GM23248 (cell line): ENCODE measurements at regions not wholly inside any gene's neighbourhood (a gene's known extent, or its start where the extent isn't known, plus 50 kb on each side); places are given as distances from the start of the nearest gene placed in this dataset.

Experiments used
- DNase-seq: peaks from one replicate; pipeline ENCODE4 v3.0.0-alpha.2; 2015
- H2AFZ ChIP-seq: fragments of 200-600 bp; sonication (generic); 2 replicates; pipeline ENCODE4 v1.6.1; 2016; ENCODE audit warnings: antibody characterized with exemption
- H3F3A ChIP-seq: fragments of 200-600 bp; sonication (generic); 2 replicates; pipeline ENCODE4 v1.6.1; 2016; ENCODE audit warnings: mild to moderate bottlenecking, antibody characterized with exemption, mixed run types; ENCODE audit not compliant: insufficient read depth
- H3K27ac ChIP-seq: fragments of 200-600 bp; sonication (generic); 2 replicates; pipeline ENCODE4 v1.5.1; 2016; ENCODE audit warnings: mild to moderate bottlenecking
- H3K27me3 ChIP-seq: fragments of 200-600 bp; sonication (generic); replicated peaks from 2 replicates; pipeline ENCODE4 v1.6.1; 2016; ENCODE audit warnings: mild to moderate bottlenecking; ENCODE audit not compliant: insufficient read depth
- H3K36me3 ChIP-seq: fragments of 200-600 bp; sonication (generic); 2 replicates; pipeline ENCODE4 v1.6.1; 2016; ENCODE audit warnings: low read depth, mild to moderate bottlenecking
- H3K4me1 ChIP-seq: fragments of 200-600 bp; sonication (generic); 2 replicates; pipeline ENCODE4 v1.6.1; 2016; ENCODE audit warnings: mild to moderate bottlenecking; ENCODE audit not compliant: insufficient read depth
- H3K4me2 ChIP-seq: fragments of 200-600 bp; sonication (generic); one replicate; pipeline ENCODE4 v1.6.1; 2016; ENCODE audit warnings: mild to moderate bottlenecking; ENCODE audit not compliant: unreplicated experiment
- H3K4me3 ChIP-seq: fragments of 200-600 bp; sonication (generic); 2 replicates; pipeline ENCODE4 v1.5.1; 2016; ENCODE audit warnings: mild to moderate bottlenecking
- H3K79me2 ChIP-seq: fragments of 200-600 bp; sonication (generic); 2 replicates; pipeline ENCODE4 v1.6.1; 2016; ENCODE audit warnings: mild to moderate bottlenecking; ENCODE audit not compliant: insufficient read depth
- H3K9ac ChIP-seq: fragments of 200-600 bp; sonication (generic); 2 replicates; pipeline ENCODE4 v1.6.1; 2016; ENCODE audit warnings: mild to moderate bottlenecking
- H3K9me2 ChIP-seq: fragments of 200-600 bp; sonication (generic); 2 replicates; pipeline ENCODE4 v1.6.1; 2016; ENCODE audit warnings: mixed run types, mild to moderate bottlenecking, moderate library complexity; ENCODE audit not compliant: insufficient read depth
- H3K9me3 ChIP-seq: fragments of 200-600 bp; sonication (generic); one replicate; pipeline ENCODE4 v1.6.1; 2017; ENCODE audit warnings: low read depth
- H4K20me1 ChIP-seq: fragments of 200-600 bp; sonication (generic); 2 replicates; pipeline ENCODE4 v1.6.0; 2016; ENCODE audit not compliant: insufficient read depth
- EZH2 ChIP-seq: fragments of 200-600 bp; sonication (generic); IDR thresholded peaks from 2 replicates; pipeline ENCODE4 v1.6.1; 2018; ENCODE audit warnings: antibody characterized with exemption, mild to moderate bottlenecking; ENCODE audit not compliant: insufficient read depth, poor library complexity, severe bottlenecking
- EZH2phosphoT487 ChIP-seq: fragments of 200-600 bp; sonication (generic); IDR thresholded peaks from 2 replicates; pipeline ENCODE4 v1.6.1; 2018; ENCODE audit warnings: antibody characterized with exemption, moderate library complexity, mild to moderate bottlenecking, low read depth; ENCODE audit not compliant: insufficient read depth
- WGBS, 2 experiments: methylation state at CpG; one replicate each; pipeline ENCODE4 v1.1.6; 2015 to 2017; ENCODE audit warnings: low lambda C conversion rate in 2 of 2, low coverage in 1 of 2; ENCODE audit errors: missing lambda C conversion rate in 2 of 2; 5-methylcytosine and 5-hydroxymethylcytosine counted together
- in situ Hi-C: fragments of 300-500 bp; cut with MboI; formaldehyde crosslinking; loops from 2 replicates; pipeline ENCODE4 v1.15.0; 2020

DNA sequence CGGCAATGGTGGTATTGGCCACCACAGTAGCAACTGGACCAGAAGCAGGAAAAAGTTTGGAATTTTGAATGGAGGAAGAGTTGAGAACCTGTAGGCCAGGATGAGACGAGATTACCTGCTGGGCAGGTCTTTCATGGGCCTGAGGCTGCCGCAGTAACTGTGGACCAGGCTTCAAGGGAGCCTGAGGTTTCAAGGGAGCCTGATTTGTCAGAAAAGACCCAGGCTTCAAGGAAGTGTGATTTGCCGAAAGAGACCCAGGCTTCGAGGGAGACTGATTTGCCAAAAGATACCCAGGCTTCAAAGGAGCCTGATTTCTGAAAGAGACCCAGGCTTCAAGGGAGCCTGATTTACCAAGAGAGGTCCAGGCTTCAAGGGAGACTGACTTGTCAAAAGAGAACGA, 66.6 kb upstream of the ARL4D start:
- H3F3A ChIP-seq, result peaks cover 52% of the 10 kb centered on the region
- H3K27me3 ChIP-seq, result no peaks in the 10 kb centered on the region
- no peaks in the 10 kb centered on the region for H3K9me2 ChIP-seq
- no peak overlapping the region for H2AFZ ChIP-seq
- H3K4me1 ChIP-seq, result peaks cover 17% of the 10 kb centered on the region
- no peaks in the 10 kb centered on the region for H3K9me3 ChIP-seq
- in situ Hi-C loops, result no loop called here
- no peak overlapping the region for H3K27ac ChIP-seq
- no peaks in the 10 kb centered on the region for H3K36me3 ChIP-seq
- no peaks in the 10 kb centered on the region for H3K79me2 ChIP-seq
- no peaks in the 10 kb centered on the region for H4K20me1 ChIP-seq
- H3K4me3 ChIP-seq, result no peak overlapping the region
- H3K9ac ChIP-seq, result no peak overlapping the region
- DNase-seq, result no peak
- 75 to 81% methylated on average over 6 of the region's 6 CpGs for WGBS, 2 experiments
- H3K4me2 ChIP-seq, result no peak overlapping the region
- TF ChIP-seq EZH2 (no peak), EZH2phosphoT487 (no peak)

DNA sequence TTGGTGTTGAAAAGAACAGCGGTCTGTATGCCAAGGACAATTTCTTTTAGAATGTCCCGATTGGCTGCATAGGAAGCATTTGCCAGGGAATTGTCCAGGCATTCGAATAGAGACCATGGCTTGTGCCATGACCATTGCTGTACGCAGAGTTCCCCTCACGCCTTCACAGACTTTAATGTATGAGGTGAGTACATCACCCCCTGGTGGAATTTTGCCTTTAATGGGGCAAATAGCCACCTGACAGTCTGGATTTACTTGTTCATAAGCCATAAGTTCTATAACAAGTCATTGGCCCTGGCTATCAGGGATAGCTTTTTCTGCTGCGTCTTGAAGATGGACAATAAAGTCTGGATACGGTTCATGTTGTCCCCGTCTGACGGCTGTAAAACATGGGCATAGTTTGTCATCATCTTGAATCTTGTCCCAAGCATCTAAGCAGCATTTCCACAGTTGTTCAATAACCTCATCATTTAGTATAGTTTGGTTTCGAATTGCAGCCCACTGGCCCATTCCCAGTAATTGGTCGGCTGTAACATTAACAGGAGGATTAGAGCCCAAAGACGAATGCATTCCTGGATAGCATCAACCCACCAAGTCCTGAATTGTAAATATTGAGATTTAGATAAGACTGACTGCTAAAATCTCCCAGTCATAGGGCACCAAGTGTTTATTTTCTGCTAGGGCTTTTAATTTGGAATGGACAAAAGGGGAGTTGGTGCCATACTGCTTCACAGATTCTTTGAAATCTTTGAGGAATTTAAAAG, 67.7 kb upstream of the ARL4D start:
- H3K4me2 ChIP-seq, result no peak overlapping the region
- WGBS, 2 experiments, result 76 to 77% methylated on average over 12 of the region's 12 CpGs

DNA sequence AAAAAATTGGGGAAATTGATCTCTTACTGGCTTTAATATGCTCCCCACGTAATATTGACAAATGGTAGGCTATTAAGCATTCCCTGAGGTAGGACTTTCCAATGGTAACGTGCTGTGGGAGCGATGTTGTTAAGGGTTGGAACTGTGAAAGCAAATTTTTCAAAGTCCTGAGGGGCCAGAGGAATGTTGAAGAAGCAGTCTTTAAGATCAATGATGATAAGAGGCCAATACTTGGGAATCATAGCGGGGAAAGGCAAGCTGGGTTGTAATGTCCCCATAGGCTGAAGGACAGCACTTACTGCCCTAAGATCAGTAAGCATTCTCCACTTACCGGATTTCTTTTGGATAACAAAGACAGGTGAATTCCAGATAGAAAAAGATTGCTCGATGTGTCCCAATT, 69.6 kb upstream of the ARL4D start:
- Histone ChIP-seq H3K4me3 (no peak overlapping the region), H3K36me3 (no peaks in the 10 kb centered on the region), H2AFZ (no peak overlapping the region), H3K27ac (no peak overlapping the region), H3K4me1 (peaks cover 21% of the 10 kb centered on the region), H3K79me2 (no peaks in the 10 kb centered on the region), H3K4me2 (no peak overlapping the region), H3K9me3 (no peaks in the 10 kb centered on the region), H3K27me3 (no peaks in the 10 kb centered on the region), H4K20me1 (no peaks in the 10 kb centered on the region), H3F3A (peaks cover 55% of the 10 kb centered on the region), H3K9me2 (no peaks in the 10 kb centered on the region), H3K9ac (no peak overlapping the region)
- no peak for DNase-seq
- no peak for TF ChIP-seq EZH2
- no peak for TF ChIP-seq EZH2phosphoT487
- 91 to 93% methylated on average over 6 of the region's 6 CpGs for WGBS, 2 experiments
- in situ Hi-C loops, result no loop called here

More for the DNA sequence above, 67.7 kb upstream of the ARL4D start:
- no peaks in the 10 kb centered on the region for H3K27me3 ChIP-seq
- peaks cover 21% of the 10 kb centered on the region for H3K4me1 ChIP-seq
- H3F3A ChIP-seq, result peaks cover 55% of the 10 kb centered on the region
- H3K9ac ChIP-seq, result no peak overlapping the region
- in situ Hi-C loops, result no loop called here
- H3K36me3 ChIP-seq, result no peaks in the 10 kb centered on the region
- H3K79me2 ChIP-seq, result no peaks in the 10 kb centered on the region
- H2AFZ ChIP-seq, result no peak overlapping the region
- no peak for DNase-seq
- no peaks in the 10 kb centered on the region for H3K9me2 ChIP-seq
- TF ChIP-seq EZH2phosphoT487, result no peak
- no peak for TF ChIP-seq EZH2
- no peak overlapping the region for H3K27ac ChIP-seq
- H3K4me3 ChIP-seq, result no peak overlapping the region
- no peaks in the 10 kb centered on the region for H4K20me1 ChIP-seq
- H3K9me3 ChIP-seq, result no peaks in the 10 kb centered on the region

DNA sequence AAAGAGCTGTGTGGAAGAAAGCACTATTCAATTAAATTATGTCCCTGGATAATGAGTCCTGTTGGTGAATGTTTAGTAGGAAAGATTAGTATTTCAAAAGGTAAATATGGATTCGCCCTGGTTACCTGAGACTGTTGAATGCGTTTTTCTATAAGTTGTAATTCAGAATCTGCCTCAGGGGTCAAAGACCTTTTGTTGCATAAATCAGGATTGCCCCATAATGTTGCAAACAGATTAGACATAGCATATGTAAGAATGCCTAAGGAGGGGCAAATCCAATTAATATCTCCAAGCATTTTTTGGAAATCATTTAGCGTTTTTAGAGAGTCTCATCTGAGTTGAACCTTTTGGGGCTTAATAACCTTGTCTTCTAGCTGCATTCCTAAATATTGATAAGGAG, 70.1 kb upstream of the ARL4D start:
- Histone ChIP-seq H3K27me3 (no peaks in the 10 kb centered on the region), H3K9me2 (no peaks in the 10 kb centered on the region), H3K9me3 (no peaks in the 10 kb centered on the region), H3K27ac (no peak overlapping the region), H3K4me1 (peaks cover 17% of the 10 kb centered on the region), H3K79me2 (no peaks in the 10 kb centered on the region), H4K20me1 (no peaks in the 10 kb centered on the region), H3K4me3 (no peak overlapping the region), H3F3A (peaks cover 51% of the 10 kb centered on the region), H3K4me2 (no peak overlapping the region), H3K9ac (no peak overlapping the region), H2AFZ (no peak overlapping the region), H3K36me3 (no peaks in the 10 kb centered on the region)
- no peak for DNase-seq
- TF ChIP-seq EZH2 (no peak), EZH2phosphoT487 (no peak)
- in situ Hi-C loops, result no loop called here
- WGBS, 2 experiments, result 94% methylated on average over 3 of the region's 3 CpGs
